Panc1 (cell line): ENCODE measurements at regions not wholly inside any gene's neighbourhood (a gene's known extent, or its start where the extent isn't known, plus 50 kb on each side); places are given as distances from the start of the nearest gene placed in this dataset.

Experiments
- CTCF ChIP-seq: fragments of 450-650 bp; IDR thresholded peaks from 2 replicates; pipeline ENCODE4 v1.5.1; 2017; ENCODE audit warnings: mild to moderate bottlenecking
- POLR2AphosphoS5 ChIP-seq: IDR thresholded peaks from 2 replicates; pipeline ENCODE4 v1.6.1; 2012; ENCODE audit warnings: mild to moderate bottlenecking, low read depth, low read length, moderate library complexity
- SIN3A ChIP-seq: IDR thresholded peaks from 2 replicates; pipeline ENCODE4 v1.6.1; 2012; ENCODE audit warnings: low read depth, mild to moderate bottlenecking, low read length, moderate library complexity, borderline replicate concordance; ENCODE audit not compliant: insufficient read depth
- TCF7L2 ChIP-seq: IDR thresholded peaks from 2 replicates; pipeline ENCODE4 v1.6.1; 2011; ENCODE audit warnings: mild to moderate bottlenecking, low read depth, low read length, inconsistent platforms

- TF ChIP-seq CTCF (no peak), POLR2AphosphoS5 (no peak), SIN3A (no peak), TCF7L2 (no peak)
These were observed 587.7 kb downstream of the CPS1 start for GRCh38 chr2:211144078-211144477.
